ENCODE measurements at regions not wholly inside any gene's neighbourhood (a gene's known extent, or its start where the extent isn't known, plus 50 kb on each side); places are given as distances from the start of the nearest gene placed in this dataset.
A peak's percentile ranks its signal among the peaks of the same experiment; 100 is the strongest.

- Histone ChIP-seq H3K27ac (ENCODE audit: low read depth in 1 of 2, low read length in 2 of 2) (no peak overlapping the region), H3K4me3 (ENCODE audit: low read depth in 1 of 3, low read length in 3 of 3) (no peak overlapping the region), H3K4me1 (ENCODE audit: control insufficient read depth in 4 of 4, insufficient read depth in 4 of 4, low read length in 3 of 4) (peaks cover 0 to 4% (median 0%) of the 10 kb centered on the region in 4 donors), H3K27me3 (ENCODE audit: control insufficient read depth in 4 of 4, insufficient read depth in 4 of 4, low read length in 3 of 4) (no peaks in the 10 kb centered on the region), H3K36me3 (ENCODE audit: control insufficient read depth in 4 of 4, insufficient read depth in 3 of 4, low read depth in 1 of 4, low read length in 3 of 4) (no peaks in the 10 kb centered on the region), H3K9me3 (ENCODE audit: control insufficient read depth in 4 of 4, low read length in 3 of 4) (no peaks in the 10 kb centered on the region), H3K9ac (ENCODE audit: low read depth in 1 of 2, low read length in 2 of 2) (no peak overlapping the region)
- TF ChIP-seq MAX (IDR thresholded peaks at IDR 0.05), result no peak
- no peak for TF ChIP-seq ZBTB33 (IDR thresholded peaks at IDR 0.05)
- TF ChIP-seq ATF3 (IDR thresholded peaks at IDR 0.05), result no peak
- no peak for TF ChIP-seq FOXA1 (IDR thresholded peaks at IDR 0.05)
- no peak for TF ChIP-seq YY1 (IDR thresholded peaks at IDR 0.05)
- TF ChIP-seq HNF4A (conservative IDR thresholded peaks at IDR 0.05), result no peak
- TF ChIP-seq RAD21 (IDR thresholded peaks at IDR 0.05), result no peak
- no peak for TF ChIP-seq HNF4G (IDR thresholded peaks at IDR 0.05)
- TF ChIP-seq TAF1 (conservative IDR thresholded peaks at IDR 0.05), result no peak
- no peak for TF ChIP-seq CTCF (IDR thresholded peaks at IDR 0.05; ENCODE audit: low read depth, low read length, missing input control)
- no peak for TF ChIP-seq RXRA (IDR thresholded peaks at IDR 0.05)
- TF ChIP-seq NR2F2 (IDR thresholded peaks at IDR 0.05), result no peak
- TF ChIP-seq EGR1 (IDR thresholded peaks at IDR 0.05; ENCODE audit: low read depth in 2 of 2), result no peak
- TF ChIP-seq SP1 (IDR thresholded peaks at IDR 0.05), result no peak
- 76% methylated on average over 6 of the region's 6 CpGs for WGBS
- no peak for DNase-seq (ENCODE audit: low spot score)
These were observed 95.5 kb upstream of the NXT1 start for GRCh38 chr20:23255106-23255505.

- DNase-seq (ENCODE audit: low spot score), result peak; percentile 4
- 45% methylated on average over 2 of the region's 2 CpGs for WGBS
- H3K27me3 ChIP-seq (ENCODE audit: control insufficient read depth in 4 of 4, insufficient read depth in 4 of 4, low read length in 3 of 4), result no peaks in the 10 kb centered on the region
- H3K27ac ChIP-seq (ENCODE audit: low read depth in 1 of 2, low read length in 2 of 2), result no peak overlapping the region
- no peaks in the 10 kb centered on the region for H3K9me3 ChIP-seq (ENCODE audit: control insufficient read depth in 4 of 4, low read length in 3 of 4)
- H3K4me1 ChIP-seq (ENCODE audit: control insufficient read depth in 4 of 4, insufficient read depth in 4 of 4, low read length in 3 of 4), result peaks cover 0 to 4% (median 0%) of the 10 kb centered on the region in 4 donors
- no peak overlapping the region for H3K4me3 ChIP-seq (ENCODE audit: low read depth in 1 of 3, low read length in 3 of 3)
- H3K36me3 ChIP-seq (ENCODE audit: control insufficient read depth in 4 of 4, insufficient read depth in 3 of 4, low read depth in 1 of 4, low read length in 3 of 4), result no peaks in the 10 kb centered on the region
- H3K9ac ChIP-seq (ENCODE audit: low read depth in 1 of 2, low read length in 2 of 2), result no peak overlapping the region
- no peak for TF ChIP-seq YY1 (IDR thresholded peaks at IDR 0.05)
- TF ChIP-seq CTCF (IDR thresholded peaks at IDR 0.05; ENCODE audit: low read depth, low read length, missing input control), result no peak
- no peak for TF ChIP-seq HNF4A (conservative IDR thresholded peaks at IDR 0.05)
- TF ChIP-seq FOXA1 (IDR thresholded peaks at IDR 0.05), result no peak
- TF ChIP-seq ZBTB33 (IDR thresholded peaks at IDR 0.05), result no peak
- TF ChIP-seq REST (IDR thresholded peaks at IDR 0.05), result no peak
- TF ChIP-seq GABPA (IDR thresholded peaks at IDR 0.05 in 1 of 2, conservative IDR thresholded peaks at IDR 0.05 in 1 of 2), result no peak
- TF ChIP-seq HNF4G (IDR thresholded peaks at IDR 0.05), result no peak
- no peak for TF ChIP-seq FOXA2 (IDR thresholded peaks at IDR 0.05)
- TF ChIP-seq RAD21 (IDR thresholded peaks at IDR 0.05), result no peak
- TF ChIP-seq MAX (IDR thresholded peaks at IDR 0.05), result no peak
- TF ChIP-seq JUND (IDR thresholded peaks at IDR 0.05), result no peak
- TF ChIP-seq SP1 (IDR thresholded peaks at IDR 0.05), result no peak
- no peak for TF ChIP-seq RXRA (IDR thresholded peaks at IDR 0.05)
- no peak for TF ChIP-seq NR2F2 (IDR thresholded peaks at IDR 0.05)
- no peak for TF ChIP-seq TAF1 (conservative IDR thresholded peaks at IDR 0.05)
- TF ChIP-seq ATF3 (IDR thresholded peaks at IDR 0.05), result no peak
- TF ChIP-seq EGR1 (IDR thresholded peaks at IDR 0.05; ENCODE audit: low read depth in 2 of 2), result no peak
These were observed 96.1 kb upstream of the NXT1 start for GRCh38 chr20:23254505-23254904.
